ENCODE measurements at regions not wholly inside any gene's neighbourhood (a gene's known extent, or its start where the extent isn't known, plus 50 kb on each side); places are given as distances from the start of the nearest gene placed in this dataset.
"Not testable (repeated sequence)": the region's sequence is repeated elsewhere in the genome, so short reads cannot be mapped to it uniquely, and the experiment has no call there.

GRCh38 chr2:216930716-216931115, 70.9 kb upstream of the TNP1 start:
- Histone ChIP-seq H2BK5ac (ENCODE audit: low read length) (no peak overlapping the region), H4K8ac (ENCODE audit: low read depth, low read length) (no peak overlapping the region), H3K23ac (ENCODE audit: low read length) (no peak overlapping the region), H4K5ac (ENCODE audit: low read length) (no peak overlapping the region), H3K4me2 (ENCODE audit: low read length) (no peak overlapping the region), H2BK15ac (replicated peaks; ENCODE audit: low read depth) (no peak overlapping the region), H3K79me1 (ENCODE audit: low read length) (no peaks in the 10 kb centered on the region), H3K27ac (ENCODE audit: low read depth, low read length) (no peak overlapping the region), H2AK5ac (ENCODE audit: low read length) (no peak overlapping the region), H3K4me1 (ENCODE audit: control insufficient read depth, low read depth, low read length) (no peaks in the 10 kb centered on the region), H3K79me2 (ENCODE audit: control insufficient read depth, insufficient read depth, low read length) (no peaks in the 10 kb centered on the region), H2BK120ac (ENCODE audit: low read depth, low read length) (no peak overlapping the region), H3K18ac (ENCODE audit: low read length) (no peak overlapping the region), H3K9ac (ENCODE audit: low read length) (no peak overlapping the region), H3K4me3 (ENCODE audit: low read length) (no peak overlapping the region), H3K27me3 (ENCODE audit: insufficient read depth, low read length, poor library complexity) (no peaks in the 10 kb centered on the region), H3K36me3 (ENCODE audit: control insufficient read depth, insufficient read depth, low read length) (no peaks in the 10 kb centered on the region), H3K56ac (ENCODE audit: low read length) (no peak overlapping the region), H3K4ac (ENCODE audit: low read depth, low read length) (no peak overlapping the region)
- no peak for DNase-seq
- WGBS (ENCODE audit: extremely low coverage, insufficient coverage, low lambda C conversion rate): no CpG with 5 or more reads among the region's 2 CpGs

- WGBS (ENCODE audit: extremely low coverage, insufficient coverage, low lambda C conversion rate): no CpG with 5 or more reads among the region's 4 CpGs
- not testable (repeated sequence) for H3K79me1 ChIP-seq (ENCODE audit: low read length)
Measured at GRCh38 chr2:216929338-216929737, 69.5 kb upstream of the TNP1 start.

GRCh38 chr2:216927163-216927562, 67.3 kb upstream of the TNP1 start:
- Histone ChIP-seq H3K36me3 (ENCODE audit: control insufficient read depth, insufficient read depth, low read length) (no peaks in the 10 kb centered on the region), H3K27me3 (ENCODE audit: insufficient read depth, low read length, poor library complexity) (no peaks in the 10 kb centered on the region), H3K4me2 (ENCODE audit: low read length) (no peak overlapping the region), H3K9ac (ENCODE audit: low read length) (no peak overlapping the region), H3K27ac (ENCODE audit: low read depth, low read length) (no peak overlapping the region), H2BK5ac (ENCODE audit: low read length) (no peak overlapping the region), H4K5ac (ENCODE audit: low read length) (no peak overlapping the region), H2BK15ac (replicated peaks; ENCODE audit: low read depth) (no peak overlapping the region), H3K79me2 (ENCODE audit: control insufficient read depth, insufficient read depth, low read length) (no peaks in the 10 kb centered on the region), H2AK5ac (ENCODE audit: low read length) (no peak overlapping the region), H3K79me1 (ENCODE audit: low read length) (no peaks in the 10 kb centered on the region), H3K4me3 (ENCODE audit: low read length) (no peak overlapping the region), H3K56ac (ENCODE audit: low read length) (no peak overlapping the region), H3K4me1 (ENCODE audit: control insufficient read depth, low read depth, low read length) (no peaks in the 10 kb centered on the region), H3K23ac (ENCODE audit: low read length) (no peak overlapping the region), H3K18ac (ENCODE audit: low read length) (no peak overlapping the region), H2BK120ac (ENCODE audit: low read depth, low read length) (no peak overlapping the region), H3K4ac (ENCODE audit: low read depth, low read length) (no peak overlapping the region), H4K8ac (ENCODE audit: low read depth, low read length) (no peak overlapping the region)
- WGBS (ENCODE audit: extremely low coverage, insufficient coverage, low lambda C conversion rate): no CpG with 5 or more reads among the region's 5 CpGs
- no peak for DNase-seq

More at GRCh38 chr2:216929338-216929737, 69.5 kb upstream of the TNP1 start:
- not testable (repeated sequence) for H3K36me3 ChIP-seq (ENCODE audit: control insufficient read depth, insufficient read depth, low read length); H3K18ac ChIP-seq (ENCODE audit: low read length); H4K8ac ChIP-seq (ENCODE audit: low read depth, low read length); H3K4me2 ChIP-seq (ENCODE audit: low read length); H3K23ac ChIP-seq (ENCODE audit: low read length); H3K4me1 ChIP-seq (ENCODE audit: control insufficient read depth, low read depth, low read length); H3K27me3 ChIP-seq (ENCODE audit: insufficient read depth, low read length, poor library complexity); H2BK15ac ChIP-seq (replicated peaks; ENCODE audit: low read depth); H2BK5ac ChIP-seq (ENCODE audit: low read length); DNase-seq; H3K4ac ChIP-seq (ENCODE audit: low read depth, low read length); H3K56ac ChIP-seq (ENCODE audit: low read length); H3K9ac ChIP-seq (ENCODE audit: low read length); H2AK5ac ChIP-seq (ENCODE audit: low read length); H2BK120ac ChIP-seq (ENCODE audit: low read depth, low read length); H3K4me3 ChIP-seq (ENCODE audit: low read length); H4K5ac ChIP-seq (ENCODE audit: low read length); H3K27ac ChIP-seq (ENCODE audit: low read depth, low read length); H3K79me2 ChIP-seq (ENCODE audit: control insufficient read depth, insufficient read depth, low read length)

DNA sequence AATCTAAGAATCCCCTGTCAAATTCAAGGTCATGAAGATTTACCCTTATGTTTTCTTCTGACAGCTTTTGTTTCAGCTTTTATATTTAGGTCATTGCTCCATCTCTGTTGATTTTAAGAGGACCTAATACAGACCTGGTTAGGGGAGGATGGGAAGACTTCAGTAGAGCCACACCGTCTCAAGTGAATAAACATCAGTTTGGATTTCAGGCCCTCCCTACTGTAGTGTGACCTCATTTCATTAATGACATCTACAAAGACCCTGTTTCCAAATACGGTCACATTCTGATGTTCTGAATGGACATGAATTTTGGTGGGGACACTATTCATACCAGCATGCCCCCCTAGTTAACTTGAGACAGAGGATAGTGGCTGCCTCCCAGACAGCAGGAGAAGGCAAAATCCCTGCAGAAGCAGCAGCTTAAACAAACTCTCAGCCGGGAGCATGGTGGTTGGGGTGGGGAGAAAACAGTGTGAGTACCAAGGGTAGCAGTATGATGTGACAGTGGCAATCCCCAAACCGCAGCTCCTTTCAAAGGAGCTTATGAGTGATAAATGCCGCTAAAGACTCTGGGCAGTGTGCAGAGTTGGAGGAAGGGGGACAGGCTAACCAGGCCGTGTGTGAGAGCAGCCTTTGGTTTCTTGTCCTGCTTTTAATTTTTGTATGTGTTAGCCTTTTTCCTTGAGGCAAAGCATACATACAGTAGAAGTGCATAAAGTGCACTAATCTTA, 65.9 kb upstream of the TNP1 start:
- Histone ChIP-seq H2AK5ac (ENCODE audit: low read length) (no peak overlapping the region), H3K18ac (ENCODE audit: low read length) (no peak overlapping the region), H3K56ac (ENCODE audit: low read length) (no peak overlapping the region), H3K79me2 (ENCODE audit: control insufficient read depth, insufficient read depth, low read length) (no peaks in the 10 kb centered on the region), H4K5ac (ENCODE audit: low read length) (no peak overlapping the region), H3K4me2 (ENCODE audit: low read length) (no peak overlapping the region), H3K23ac (ENCODE audit: low read length) (no peak overlapping the region), H3K36me3 (ENCODE audit: control insufficient read depth, insufficient read depth, low read length) (no peaks in the 10 kb centered on the region), H3K4ac (ENCODE audit: low read depth, low read length) (no peak overlapping the region), H3K4me3 (ENCODE audit: low read length) (no peak overlapping the region), H3K4me1 (ENCODE audit: control insufficient read depth, low read depth, low read length) (no peaks in the 10 kb centered on the region), H2BK5ac (ENCODE audit: low read length) (no peak overlapping the region), H3K27me3 (ENCODE audit: insufficient read depth, low read length, poor library complexity) (no peaks in the 10 kb centered on the region), H2BK120ac (ENCODE audit: low read depth, low read length) (no peak overlapping the region), H3K79me1 (ENCODE audit: low read length) (no peaks in the 10 kb centered on the region), H3K27ac (ENCODE audit: low read depth, low read length) (no peak overlapping the region), H4K8ac (ENCODE audit: low read depth, low read length) (no peak overlapping the region), H2BK15ac (replicated peaks; ENCODE audit: low read depth) (no peak overlapping the region), H3K9ac (ENCODE audit: low read length) (no peak overlapping the region)
- DNase-seq: no peak
- no CpG with 5 or more reads among the region's 6 CpGs for WGBS (ENCODE audit: extremely low coverage, insufficient coverage, low lambda C conversion rate)

DNA sequence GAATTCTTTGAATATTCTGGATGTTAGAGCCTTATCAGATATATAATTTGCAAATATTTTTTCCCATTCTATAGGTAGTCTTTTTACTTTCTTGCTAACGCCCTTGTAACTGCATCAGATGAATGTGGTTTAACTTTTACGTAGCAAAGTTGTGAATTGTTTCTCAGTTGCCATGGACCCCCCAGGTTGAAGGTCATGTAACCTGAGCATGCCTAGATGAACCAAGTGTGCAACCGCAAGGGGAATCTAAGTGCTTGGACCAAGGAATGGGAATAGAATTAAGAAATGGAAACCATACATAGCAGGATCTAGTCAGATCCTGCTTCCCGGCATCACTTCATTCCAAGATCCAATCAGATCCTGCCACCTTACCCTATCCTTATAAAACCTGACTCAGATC, 65.1 kb upstream of the TNP1 start:
- no peak overlapping the region for H2BK5ac ChIP-seq (ENCODE audit: low read length)

DNA sequence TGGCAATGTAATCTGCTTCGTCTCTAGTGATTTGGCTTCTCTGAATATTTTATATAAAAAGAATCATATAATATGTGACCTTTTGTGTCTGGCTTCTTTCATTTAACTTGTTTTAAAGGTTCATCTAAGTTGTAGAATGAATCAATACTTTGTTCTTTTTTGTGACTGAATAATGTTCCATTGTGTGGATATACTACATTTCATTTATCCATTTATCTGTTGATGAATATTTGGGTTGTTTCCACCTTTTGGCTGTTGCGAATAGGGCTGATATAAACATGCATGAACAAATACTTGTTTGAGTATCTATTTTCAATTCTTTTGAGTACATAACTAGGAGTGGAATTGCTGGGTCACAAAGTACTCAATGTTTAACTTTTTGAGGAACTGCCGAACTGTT, 63.8 kb upstream of the TNP1 start:
- no peak overlapping the region for H4K5ac ChIP-seq (ENCODE audit: low read length)
- H2BK15ac ChIP-seq (replicated peaks; ENCODE audit: low read depth): no peak overlapping the region
- no peaks in the 10 kb centered on the region for H3K36me3 ChIP-seq (ENCODE audit: control insufficient read depth, insufficient read depth, low read length)
- no peaks in the 10 kb centered on the region for H3K4me1 ChIP-seq (ENCODE audit: control insufficient read depth, low read depth, low read length)
- no peak overlapping the region for H2BK5ac ChIP-seq (ENCODE audit: low read length)
- H2AK5ac ChIP-seq (ENCODE audit: low read length): no peak overlapping the region
- no peak overlapping the region for H3K4me2 ChIP-seq (ENCODE audit: low read length)
- H3K56ac ChIP-seq (ENCODE audit: low read length): no peak overlapping the region
- H2BK120ac ChIP-seq (ENCODE audit: low read depth, low read length): no peak overlapping the region
- no peaks in the 10 kb centered on the region for H3K27me3 ChIP-seq (ENCODE audit: insufficient read depth, low read length, poor library complexity)
- H3K79me1 ChIP-seq (ENCODE audit: low read length): no peaks in the 10 kb centered on the region
- H3K79me2 ChIP-seq (ENCODE audit: control insufficient read depth, insufficient read depth, low read length): no peaks in the 10 kb centered on the region
- no peak overlapping the region for H3K9ac ChIP-seq (ENCODE audit: low read length)
- no peak overlapping the region for H3K27ac ChIP-seq (ENCODE audit: low read depth, low read length)
- no peak overlapping the region for H3K23ac ChIP-seq (ENCODE audit: low read length)
- DNase-seq: no peak
- no peak overlapping the region for H3K4ac ChIP-seq (ENCODE audit: low read depth, low read length)
- no peak overlapping the region for H3K4me3 ChIP-seq (ENCODE audit: low read length)
- WGBS (ENCODE audit: extremely low coverage, insufficient coverage, low lambda C conversion rate): no CpG with 5 or more reads among the region's 3 CpGs
- no peak overlapping the region for H4K8ac ChIP-seq (ENCODE audit: low read depth, low read length)
- no peak overlapping the region for H3K18ac ChIP-seq (ENCODE audit: low read length)

More for the DNA sequence above, 65.1 kb upstream of the TNP1 start:
- no peak for DNase-seq
- no peak overlapping the region for H3K27ac ChIP-seq (ENCODE audit: low read depth, low read length)
- WGBS (ENCODE audit: extremely low coverage, insufficient coverage, low lambda C conversion rate): no CpG with 5 or more reads among the region's 4 CpGs
- H3K79me2 ChIP-seq (ENCODE audit: control insufficient read depth, insufficient read depth, low read length): no peaks in the 10 kb centered on the region
- H4K8ac ChIP-seq (ENCODE audit: low read depth, low read length): no peak overlapping the region
- H3K18ac ChIP-seq (ENCODE audit: low read length): no peak overlapping the region
- no peaks in the 10 kb centered on the region for H3K27me3 ChIP-seq (ENCODE audit: insufficient read depth, low read length, poor library complexity)
- H2AK5ac ChIP-seq (ENCODE audit: low read length): no peak overlapping the region
- H3K4ac ChIP-seq (ENCODE audit: low read depth, low read length): no peak overlapping the region
- no peaks in the 10 kb centered on the region for H3K79me1 ChIP-seq (ENCODE audit: low read length)
- H3K56ac ChIP-seq (ENCODE audit: low read length): no peak overlapping the region
- H3K9ac ChIP-seq (ENCODE audit: low read length): no peak overlapping the region
- no peak overlapping the region for H4K5ac ChIP-seq (ENCODE audit: low read length)
- H2BK120ac ChIP-seq (ENCODE audit: low read depth, low read length): no peak overlapping the region
- H3K4me3 ChIP-seq (ENCODE audit: low read length): no peak overlapping the region
- no peak overlapping the region for H2BK15ac ChIP-seq (replicated peaks; ENCODE audit: low read depth)
- H3K4me1 ChIP-seq (ENCODE audit: control insufficient read depth, low read depth, low read length): no peaks in the 10 kb centered on the region
- H3K4me2 ChIP-seq (ENCODE audit: low read length): no peak overlapping the region
- H3K23ac ChIP-seq (ENCODE audit: low read length): no peak overlapping the region
- no peaks in the 10 kb centered on the region for H3K36me3 ChIP-seq (ENCODE audit: control insufficient read depth, insufficient read depth, low read length)
